ENCODE measurements at regions not wholly inside any gene's neighbourhood (a gene's known extent, or its start where the extent isn't known, plus 50 kb on each side); places are given as distances from the start of the nearest gene placed in this dataset.
A peak's percentile ranks its signal among the peaks of the same experiment; 100 is the strongest.

GRCh38 chr1:5745800-5746610 is 246.2 kb downstream of the NPHP4 start:
- H3K4me3 ChIP-seq: no peak overlapping the region
- no peaks in the 10 kb centered on the region for H3K36me3 ChIP-seq
- DNase-seq: peak; percentile 59
- no peaks in the 10 kb centered on the region for H3K27me3 ChIP-seq
- H3K9me3 ChIP-seq: no peaks in the 10 kb centered on the region

- H3K27me3 ChIP-seq: no peaks in the 10 kb centered on the region
Observed at GRCh38 chr1:5744911-5745799, 247.1 kb downstream of the NPHP4 start.

DNA sequence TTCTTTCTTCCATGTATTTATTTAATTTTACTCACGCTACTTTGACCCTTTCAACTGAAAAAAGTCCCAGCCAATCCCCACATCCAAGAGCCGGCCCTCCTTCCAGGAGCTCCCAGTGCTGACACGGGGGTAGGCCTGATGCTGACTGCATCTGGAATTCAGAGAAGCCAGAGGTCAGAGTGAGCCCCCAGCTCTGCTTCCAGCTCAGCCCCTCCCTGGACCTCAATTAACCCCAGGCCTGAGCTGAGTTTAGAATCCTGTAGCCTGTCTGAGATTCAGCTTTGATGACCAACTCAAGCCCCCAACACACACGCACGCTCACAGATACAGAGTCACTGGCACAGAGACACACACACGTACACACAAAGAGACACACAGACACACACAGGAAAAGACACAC is 247.9 kb downstream of the NPHP4 start:
- Histone ChIP-seq H3K27me3 (no peaks in the 10 kb centered on the region), H3K9me3 (no peaks in the 10 kb centered on the region), H3K36me3 (no peaks in the 10 kb centered on the region), H3K4me3 (no peak overlapping the region)
- no peak for DNase-seq

More at GRCh38 chr1:5744911-5745799, 247.1 kb downstream of the NPHP4 start:
- no peaks in the 10 kb centered on the region for H3K9me3 ChIP-seq
- H3K36me3 ChIP-seq: no peaks in the 10 kb centered on the region
- DNase-seq: no peak
- H3K4me3 ChIP-seq: no peak overlapping the region

DNA sequence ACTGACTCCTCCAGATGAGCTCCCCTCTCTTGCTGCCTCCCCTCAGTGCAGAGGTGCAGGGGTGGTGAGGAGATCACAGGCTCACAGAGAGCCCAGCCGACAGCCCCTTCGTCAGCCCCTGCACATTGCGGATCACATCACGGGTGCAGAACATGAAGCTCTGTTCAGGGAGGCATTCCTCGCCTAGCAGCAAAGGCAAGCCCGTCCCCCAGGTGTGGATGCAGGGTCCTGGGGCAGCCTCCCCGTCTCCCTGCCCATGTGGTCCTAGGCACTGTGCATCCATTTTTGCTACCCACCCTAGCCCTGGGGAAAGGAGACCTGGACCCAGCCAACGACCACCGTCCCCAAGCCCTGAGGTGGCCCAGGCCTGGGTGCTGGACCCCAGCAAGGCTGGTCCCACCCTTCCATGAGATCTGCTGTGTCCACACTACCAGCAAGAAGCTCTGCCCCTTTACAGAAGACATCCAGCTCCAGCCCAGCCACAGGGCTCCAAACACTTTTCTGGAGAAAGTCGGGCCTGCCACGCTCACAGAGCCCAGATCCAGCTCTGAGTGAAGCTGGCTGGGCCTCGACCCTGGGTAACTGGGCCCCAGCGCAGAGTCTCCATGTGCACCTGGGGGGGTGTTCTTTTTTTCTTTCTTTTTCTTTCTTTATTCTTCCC is 248.7 kb downstream of the NPHP4 start:
- H3K4me3 ChIP-seq: no peak overlapping the region
- no peaks in the 10 kb centered on the region for H3K27me3 ChIP-seq
- H3K36me3 ChIP-seq: no peaks in the 10 kb centered on the region
- no peak for DNase-seq
- H3K9me3 ChIP-seq: no peaks in the 10 kb centered on the region

- Histone ChIP-seq H3K9me3 (no peaks in the 10 kb centered on the region), H3K36me3 (no peaks in the 10 kb centered on the region), H3K4me3 (no peak overlapping the region), H3K27me3 (no peaks in the 10 kb centered on the region)
- DNase-seq: no peak
Observed at GRCh38 chr1:5742801-5743200, 249.4 kb downstream of the NPHP4 start.

DNA sequence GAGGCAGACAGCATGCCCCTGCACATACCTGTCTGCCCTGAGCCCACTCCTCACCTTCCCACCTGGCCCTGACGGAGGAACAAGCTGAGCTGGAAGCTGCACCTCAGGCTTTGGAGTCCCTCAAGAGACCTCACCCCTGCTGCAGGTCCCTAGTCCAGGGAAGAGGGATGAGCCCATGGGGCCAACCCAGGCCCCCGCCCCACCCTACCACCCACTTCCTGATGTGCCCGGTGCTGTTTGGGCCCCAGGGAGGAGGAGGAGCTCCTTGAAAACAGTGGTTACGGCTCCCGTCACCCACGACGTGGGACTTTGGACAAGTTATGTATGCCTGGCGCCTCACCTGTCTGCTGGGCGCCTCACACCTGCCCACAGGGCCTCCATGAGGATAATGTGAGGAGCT is 250.2 kb downstream of the NPHP4 start:
- no peak for DNase-seq
- Histone ChIP-seq H3K4me3 (no peak overlapping the region), H3K27me3 (no peaks in the 10 kb centered on the region), H3K36me3 (no peaks in the 10 kb centered on the region), H3K9me3 (no peaks in the 10 kb centered on the region)

GRCh38 chr1:5740865-5741860 is 251.1 kb downstream of the NPHP4 start:
- Histone ChIP-seq H3K36me3 (no peaks in the 10 kb centered on the region), H3K4me3 (no peak overlapping the region), H3K27me3 (no peaks in the 10 kb centered on the region), H3K9me3 (no peaks in the 10 kb centered on the region)
- no peak for DNase-seq

DNA sequence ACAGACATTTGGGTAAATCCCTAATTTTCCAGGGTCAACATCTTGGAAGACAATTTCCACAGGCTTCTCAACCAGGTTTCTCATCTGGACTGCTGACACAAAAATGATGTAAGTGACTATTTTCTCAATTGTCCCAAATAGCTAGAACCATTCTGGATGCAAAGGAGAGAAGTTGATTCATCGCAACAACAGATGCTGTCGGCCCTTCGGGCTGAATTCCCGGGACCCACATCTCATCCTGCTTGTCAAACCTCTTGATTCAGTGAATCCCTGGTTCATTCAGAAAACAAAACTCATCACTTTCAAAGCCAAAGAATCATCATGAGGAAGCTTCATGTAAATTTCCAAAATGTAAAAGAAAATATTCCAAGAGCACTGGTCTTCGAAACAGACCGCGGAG is 251.8 kb downstream of the NPHP4 start:
- Histone ChIP-seq H3K27me3 (no peaks in the 10 kb centered on the region), H3K9me3 (no peaks in the 10 kb centered on the region), H3K4me3 (no peak overlapping the region), H3K36me3 (no peaks in the 10 kb centered on the region)
- DNase-seq: no peak

DNA sequence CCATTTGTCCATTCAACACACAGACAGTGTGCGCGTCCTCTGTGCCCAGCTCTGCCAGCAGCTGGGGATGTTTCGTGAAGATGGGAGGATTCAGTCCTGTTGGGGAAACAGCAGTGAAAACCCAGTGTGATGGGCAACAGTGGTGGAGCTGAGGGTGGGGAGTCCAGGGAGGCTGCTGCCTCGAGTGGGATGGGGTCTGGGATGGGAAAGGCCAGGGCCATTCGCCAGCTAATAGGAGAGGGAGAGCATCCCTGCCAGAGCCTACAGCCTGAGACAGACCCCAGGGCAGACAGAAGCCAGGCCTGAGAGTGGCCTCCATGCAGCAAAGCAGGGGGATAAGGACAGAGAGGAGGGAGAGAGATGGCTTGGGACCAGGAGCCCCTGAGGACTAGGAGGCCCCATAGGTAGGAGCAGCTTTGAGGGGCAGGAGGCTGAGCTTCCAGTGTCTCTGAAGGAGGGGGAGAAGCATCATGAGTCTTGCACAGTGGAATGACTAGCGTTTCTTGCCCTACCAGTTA is 252.6 kb downstream of the NPHP4 start:
- no peak for DNase-seq
- Histone ChIP-seq H3K36me3 (no peaks in the 10 kb centered on the region), H3K4me3 (no peak overlapping the region), H3K9me3 (no peaks in the 10 kb centered on the region), H3K27me3 (no peaks in the 10 kb centered on the region)

DNA sequence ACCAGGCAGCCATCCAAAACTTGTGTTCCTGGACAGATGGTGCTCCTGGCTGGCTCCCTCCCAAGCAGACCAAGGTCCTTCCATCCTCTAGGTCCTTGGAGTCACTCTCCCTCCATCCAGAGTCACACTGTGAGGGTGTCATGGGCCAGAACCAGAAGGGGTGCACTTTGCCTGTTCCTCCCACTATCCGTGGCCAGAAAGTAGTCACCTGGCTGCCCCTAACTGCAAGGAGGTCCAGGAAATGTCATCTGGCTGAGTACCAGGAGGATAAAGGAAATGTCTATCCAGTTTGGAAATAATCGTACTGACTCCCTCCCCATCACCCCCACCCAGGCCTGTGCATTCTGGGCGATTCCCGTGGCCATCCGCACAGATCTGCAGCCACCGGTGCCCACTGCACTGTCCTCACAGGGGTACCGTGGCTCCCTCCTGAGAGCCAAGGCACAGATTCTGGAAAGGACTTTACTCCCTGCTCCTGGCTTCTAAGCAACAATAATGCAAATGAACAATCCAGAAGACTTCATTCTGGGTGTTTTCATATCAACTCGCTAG is 253.2 kb downstream of the NPHP4 start:
- Histone ChIP-seq H3K4me3 (no peak overlapping the region), H3K27me3 (no peaks in the 10 kb centered on the region), H3K36me3 (no peaks in the 10 kb centered on the region), H3K9me3 (no peaks in the 10 kb centered on the region)
- no peak for DNase-seq

DNA sequence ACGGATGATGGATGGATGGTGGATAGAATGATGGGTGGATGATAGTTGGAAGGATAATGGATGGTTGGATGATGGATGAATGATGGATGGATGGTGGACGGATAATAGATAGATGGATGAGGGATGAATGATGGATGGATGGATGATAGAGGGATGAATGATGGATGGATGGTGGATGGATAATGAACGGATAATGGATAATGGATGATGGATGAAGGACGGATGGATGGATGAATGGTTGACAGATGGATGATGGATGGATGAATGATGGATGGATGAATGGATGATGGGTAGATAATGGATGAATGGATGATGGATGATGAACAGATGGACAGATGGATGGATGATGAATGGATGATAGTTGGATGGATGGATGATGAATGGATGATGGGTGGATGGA is 255.1 kb downstream of the NPHP4 start:
- no peak for DNase-seq
- Histone ChIP-seq H3K9me3 (no peaks in the 10 kb centered on the region), H3K36me3 (no peaks in the 10 kb centered on the region), H3K4me3 (no peak overlapping the region), H3K27me3 (no peaks in the 10 kb centered on the region)

DNA sequence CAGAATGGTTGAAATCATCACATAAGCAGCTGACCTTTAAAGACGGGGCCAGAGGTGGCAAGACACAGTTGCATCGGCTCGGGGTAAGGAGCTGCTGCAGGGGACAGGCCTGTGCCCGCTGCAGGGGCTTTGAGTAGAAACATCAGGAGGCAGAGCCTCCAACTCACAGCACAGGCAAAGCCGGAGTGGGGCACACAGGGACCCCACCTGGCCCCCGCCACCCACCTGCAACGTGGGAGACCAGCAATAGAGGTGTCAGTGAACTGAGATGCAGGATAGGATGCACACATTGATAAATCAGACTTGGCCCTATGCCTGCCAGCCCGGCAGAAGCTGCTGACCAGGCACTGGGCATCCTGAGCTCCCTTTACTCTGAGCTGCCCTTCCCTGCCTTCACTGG is 257.2 kb downstream of the NPHP4 start:
- H3K4me3 ChIP-seq: no peak overlapping the region
- H3K36me3 ChIP-seq: no peaks in the 10 kb centered on the region
- H3K27me3 ChIP-seq: no peaks in the 10 kb centered on the region
- no peak for DNase-seq
- H3K9me3 ChIP-seq: no peaks in the 10 kb centered on the region

- H3K4me3 ChIP-seq: no peak overlapping the region
- H3K36me3 ChIP-seq: no peaks in the 10 kb centered on the region
- no peak for DNase-seq
- H3K9me3 ChIP-seq: no peaks in the 10 kb centered on the region
- H3K27me3 ChIP-seq: no peaks in the 10 kb centered on the region
Observed at GRCh38 chr1:5734414-5734813, 257.8 kb downstream of the NPHP4 start.

DNA sequence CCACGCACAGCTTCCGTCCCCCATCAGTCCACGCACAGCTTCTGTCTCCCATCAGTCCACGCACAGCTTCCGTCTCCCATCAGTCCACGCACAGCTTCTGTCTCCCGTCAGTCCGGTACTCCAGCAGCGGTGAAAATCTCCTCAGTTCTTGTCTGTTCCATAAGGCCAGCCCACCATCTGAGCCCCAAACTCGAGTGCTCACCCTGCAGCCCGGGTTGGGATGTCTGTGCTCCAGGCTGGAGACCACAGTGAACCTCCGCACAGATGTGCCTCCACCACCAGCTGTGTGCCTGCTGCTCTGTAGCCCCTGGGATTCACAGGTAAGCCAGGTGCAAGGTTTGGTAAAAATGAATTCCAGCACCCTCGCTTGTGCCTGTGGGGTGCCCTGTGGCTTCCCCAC is 258.6 kb downstream of the NPHP4 start:
- no peaks in the 10 kb centered on the region for H3K9me3 ChIP-seq

GRCh38 chr1:5731110-5731423 is 261.2 kb downstream of the NPHP4 start:
- Histone ChIP-seq H3K4me3 (no peak overlapping the region), H3K36me3 (no peaks in the 10 kb centered on the region), H3K27me3 (no peaks in the 10 kb centered on the region), H3K9me3 (no peaks in the 10 kb centered on the region)
- no peak for DNase-seq

More for the DNA sequence above, 258.6 kb downstream of the NPHP4 start:
- H3K4me3 ChIP-seq: no peak overlapping the region
- H3K27me3 ChIP-seq: no peaks in the 10 kb centered on the region
- DNase-seq: no peak
- no peaks in the 10 kb centered on the region for H3K36me3 ChIP-seq
